Left lobe of liver (tissue), 2 donors: ENCODE measurements at regions not wholly inside any gene's neighbourhood (a gene's known extent, or its start where the extent isn't known, plus 50 kb on each side); places are given as distances from the start of the nearest gene placed in this dataset.

Experiments used
- ATAC-seq: fragments of 200-7000 bp; cut with Tn5 transposase; one replicate; pipeline ENCODE4 v1.9.1; 2020; ENCODE audit warnings: mild to moderate bottlenecking, moderate library complexity
- DNase-seq: peaks from one replicate; pipeline ENCODE4 v3.0.0-alpha.2; 2020; ENCODE audit warnings: low spot score
- donor health status: DM: no; HTN: no; CAD: no; lungs with moderate emphysema.
- donor health status: DM: no; HTN: yes; CAD: no.

DNA sequence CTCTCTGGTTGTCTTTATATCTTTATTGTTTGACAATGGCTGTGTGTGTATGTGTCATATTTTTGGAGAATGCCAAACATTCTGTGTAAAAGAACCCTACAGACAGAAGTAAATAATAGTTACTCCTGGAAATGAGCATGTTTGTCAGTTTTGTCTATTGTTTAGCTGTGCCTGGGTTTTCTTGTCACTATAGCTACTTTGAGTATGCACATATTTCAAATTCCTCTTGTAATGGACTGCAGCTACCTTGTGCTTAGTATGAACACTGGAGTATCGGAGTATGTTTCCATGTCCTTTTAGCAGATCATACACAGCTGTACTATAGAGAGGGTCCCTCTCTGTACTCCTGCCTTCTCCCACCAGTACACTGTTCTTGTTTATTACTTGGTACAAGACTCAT is 58.0 kb upstream of the DOCK10 start:
- ATAC-seq (no peak), DNase-seq (no peak)

DNA sequence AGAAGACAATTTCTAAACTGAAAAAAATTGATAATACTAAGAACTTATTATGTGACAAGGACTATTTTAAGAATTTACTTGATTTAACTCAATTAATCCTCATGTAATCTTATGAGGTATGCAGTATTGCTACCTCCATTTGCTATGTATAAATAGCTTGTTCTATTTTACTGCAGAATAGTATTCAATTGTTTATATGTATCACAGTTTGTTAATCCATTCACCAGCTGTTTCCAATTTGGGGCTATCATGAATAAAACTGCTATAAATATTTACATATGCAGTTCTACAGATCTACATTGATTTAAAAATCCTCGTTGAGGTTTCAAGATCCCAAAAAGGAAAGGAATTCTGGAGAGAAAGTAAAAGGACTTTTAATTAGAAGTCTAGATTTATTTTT is 54.8 kb upstream of the DOCK10 start:
- DNase-seq (no peak), ATAC-seq (no peak)
